ENCODE measurements at regions not wholly inside any gene's neighbourhood (a gene's known extent, or its start where the extent isn't known, plus 50 kb on each side); places are given as distances from the start of the nearest gene placed in this dataset.

DNA sequence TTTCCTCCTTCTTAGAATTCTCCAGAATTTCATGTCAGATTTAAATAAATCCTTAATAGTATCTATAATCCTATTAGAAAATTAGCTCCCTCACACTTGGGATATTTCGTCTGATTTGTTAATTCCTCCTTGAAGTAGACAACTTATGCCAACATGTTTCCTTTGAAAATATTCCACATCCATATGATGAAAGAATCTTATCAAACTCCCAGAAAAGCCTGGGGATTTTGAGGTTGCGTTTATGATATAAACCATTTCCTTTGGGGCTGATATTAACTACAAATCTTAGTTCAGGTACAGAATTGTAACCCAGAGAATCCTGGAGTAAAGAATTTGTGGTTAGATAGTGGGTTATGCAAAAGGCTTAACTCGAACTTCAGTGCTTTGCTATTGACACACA lies 2373.8 kb upstream of the ACO1 start:
- Histone ChIP-seq H3K9me3 (no peaks in the 10 kb centered on the region), H3K36me3 (no peaks in the 10 kb centered on the region), H3K4me1 (no peaks in the 10 kb centered on the region), H3K27me3 (no peaks in the 10 kb centered on the region), H3K27ac (no peak overlapping the region), H3K4me3 (no peak overlapping the region)
- 77 to 83% methylated on average over 3 of the region's 3 CpGs for WGBS, 2 donors
- intact Hi-C loops (cut with DNase I) = no loop called here
- TF ChIP-seq POLR2AphosphoS5 (IDR thresholded peaks at IDR 0.05) = no peak
- TF ChIP-seq EP300 (IDR thresholded peaks at IDR 0.05) = no peak
- TF ChIP-seq CTCF (IDR thresholded peaks at IDR 0.05) = no peak
- no peak for TF ChIP-seq POLR2A (IDR thresholded peaks at IDR 0.05)
- no peak for DNase-seq

GRCh38 chr9:30012622-30013021 lies 2371.8 kb upstream of the ACO1 start:
- H3K4me1 ChIP-seq = no peaks in the 10 kb centered on the region
- intact Hi-C loops (cut with DNase I) = no loop called here
- H3K9me3 ChIP-seq = no peaks in the 10 kb centered on the region
- DNase-seq = no peak
- no peak overlapping the region for H3K27ac ChIP-seq
- TF ChIP-seq POLR2A (IDR thresholded peaks at IDR 0.05) = no peak
- TF ChIP-seq POLR2AphosphoS5 (IDR thresholded peaks at IDR 0.05) = no peak
- no peak for TF ChIP-seq EP300 (IDR thresholded peaks at IDR 0.05)
- no peaks in the 10 kb centered on the region for H3K36me3 ChIP-seq
- H3K4me3 ChIP-seq = no peak overlapping the region
- H3K27me3 ChIP-seq = no peaks in the 10 kb centered on the region

- intact Hi-C loops (cut with DNase I) = no loop called here
- no peak for TF ChIP-seq CTCF (IDR thresholded peaks at IDR 0.05)
- TF ChIP-seq EP300 (IDR thresholded peaks at IDR 0.05) = no peak
- no peak for TF ChIP-seq POLR2AphosphoS5 (IDR thresholded peaks at IDR 0.05)
- no peak for TF ChIP-seq POLR2A (IDR thresholded peaks at IDR 0.05)
- H3K36me3 ChIP-seq = no peaks in the 10 kb centered on the region
Measured at GRCh38 chr9:30015073-30015472, 2369.4 kb upstream of the ACO1 start.

DNA sequence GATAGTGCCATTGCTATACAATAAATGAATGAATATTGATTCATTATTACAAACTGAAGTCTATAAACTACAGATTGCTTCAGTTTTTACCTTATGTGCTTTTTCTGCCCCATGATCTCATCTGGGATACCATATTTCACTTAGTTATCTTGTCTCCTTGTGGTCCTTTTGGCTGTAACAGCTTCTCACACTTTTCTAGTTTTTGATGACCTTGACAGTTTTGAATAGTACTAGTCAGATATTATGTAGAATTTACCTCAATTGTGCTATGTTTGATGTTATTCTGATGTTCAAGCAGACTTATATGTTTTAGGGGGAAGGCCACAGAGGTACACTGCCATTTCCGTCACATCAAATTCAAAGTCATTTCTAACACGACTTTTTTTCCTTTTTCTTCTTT lies 2364.3 kb upstream of the ACO1 start:
- no peak for DNase-seq
- no peaks in the 10 kb centered on the region for H3K27me3 ChIP-seq
- intact Hi-C loops (cut with DNase I) = no loop called here
- no peaks in the 10 kb centered on the region for H3K9me3 ChIP-seq
- no peaks in the 10 kb centered on the region for H3K36me3 ChIP-seq
- TF ChIP-seq EP300 (IDR thresholded peaks at IDR 0.05) (no peak), POLR2AphosphoS5 (IDR thresholded peaks at IDR 0.05) (no peak), POLR2A (IDR thresholded peaks at IDR 0.05) (no peak), CTCF (IDR thresholded peaks at IDR 0.05) (no peak)
- no peak overlapping the region for H3K4me3 ChIP-seq
- no peaks in the 10 kb centered on the region for H3K4me1 ChIP-seq
- WGBS, 2 donors = 83% methylated on average over 2 of the region's 2 CpGs
- H3K27ac ChIP-seq = no peak overlapping the region

More at GRCh38 chr9:30015073-30015472, 2369.4 kb upstream of the ACO1 start:
- Histone ChIP-seq H3K27ac (no peak overlapping the region), H3K4me3 (no peak overlapping the region), H3K27me3 (no peaks in the 10 kb centered on the region), H3K4me1 (no peaks in the 10 kb centered on the region), H3K9me3 (no peaks in the 10 kb centered on the region)
- WGBS, 2 donors = 76 to 88% methylated on average over 4 of the region's 4 CpGs
- no peak for DNase-seq

DNA sequence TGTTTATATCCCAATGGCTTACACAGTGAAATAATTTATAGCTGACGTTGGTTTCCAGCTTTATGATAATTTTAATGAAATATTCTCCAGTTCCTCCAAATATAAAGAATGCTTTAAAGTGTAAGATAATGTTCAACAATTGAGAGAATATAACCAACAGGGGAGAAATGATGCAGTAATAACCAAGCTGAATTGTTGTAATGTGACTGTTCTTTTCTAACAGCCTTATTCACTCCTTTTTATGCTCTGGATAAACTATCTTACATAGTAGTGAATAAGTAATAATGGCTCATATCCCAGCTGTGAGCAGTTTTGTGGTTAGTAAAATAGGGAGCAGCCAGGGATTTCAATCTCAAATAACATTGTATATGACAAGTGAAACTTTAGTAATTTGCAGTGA lies 2348.7 kb upstream of the ACO1 start:
- WGBS, 2 donors = 81 to 88% methylated on average over 1 of the region's 1 CpG
- H3K27me3 ChIP-seq = no peaks in the 10 kb centered on the region
- intact Hi-C loops (cut with DNase I) = no loop called here
- DNase-seq = no peak
- H3K4me3 ChIP-seq = no peak overlapping the region
- H3K27ac ChIP-seq = no peak overlapping the region
- H3K4me1 ChIP-seq = no peaks in the 10 kb centered on the region
- TF ChIP-seq POLR2AphosphoS5 (IDR thresholded peaks at IDR 0.05) = no peak
- TF ChIP-seq CTCF (IDR thresholded peaks at IDR 0.05) = no peak
- no peak for TF ChIP-seq POLR2A (IDR thresholded peaks at IDR 0.05)
- no peak for TF ChIP-seq EP300 (IDR thresholded peaks at IDR 0.05)
- H3K9me3 ChIP-seq = no peaks in the 10 kb centered on the region
- no peaks in the 10 kb centered on the region for H3K36me3 ChIP-seq

Measured in sigmoid colon (tissue), 6 donors.